Endothelial cell of umbilical vein (primary cell): ENCODE measurements at regions not wholly inside any gene's neighbourhood (a gene's known extent, or its start where the extent isn't known, plus 50 kb on each side); places are given as distances from the start of the nearest gene placed in this dataset.

Source experiments
- BruUV-seq: library from RNA; stranded (reverse); fragments of 400-500 nt; replicated peaks from 2 replicates; lab custom pipeline; 2021; lab: Mats Ljungman, UMichigan
- CTCF ChIA-PET: fragments of 300-600, 350-600 bp; sonication (Branson Sonifier 250); formaldehyde crosslinking; loops from one replicate; lab custom pipeline; 2021; ENCODE audit warnings: antibody characterized with exemption, inconsistent platforms; lab: Charles Lee
- POLR2A ChIA-PET: fragments of 300-600, 350-600 bp; sonication (Branson Sonifier 250); formaldehyde crosslinking; loops from one replicate; lab custom pipeline; 2021; ENCODE audit warnings: antibody characterized with exemption, inconsistent platforms; lab: Charles Lee
- DNase-seq: peaks from one replicate; pipeline ENCODE4 v3.0.0-alpha.2; 2011; ENCODE audit warnings: low read depth, low spot score
- FAIRE-seq: peaks from 2 replicates; lab custom pipeline; 2011; peaks lifted over from hg19 to GRCh38; lab: Jason Lieb, UNC
- H2AFZ ChIP-seq: 2 replicates; pipeline ENCODE4 v1.6.0; 2012; ENCODE audit warnings: low read depth, low read length, control low read depth, inconsistent platforms
- H3K27ac ChIP-seq: 2 replicates; pipeline ENCODE4 v1.5.1; 2011; ENCODE audit warnings: low read depth, mild to moderate bottlenecking, control low read depth, low read length, moderate library complexity; ENCODE audit not compliant: insufficient read depth
- H3K27me3 ChIP-seq, 2 experiments: 2 replicates each; pipeline versions ENCODE4 v1.6.0 to v1.6.1; 2011; ENCODE audit warnings: low read length in 2 of 2, mixed read lengths in 1 of 2; ENCODE audit not compliant: control insufficient read depth in 2 of 2, insufficient read depth in 2 of 2
- H3K36me3 ChIP-seq, 2 experiments: 2 replicates in 1 of 2; 3 replicates in 1 of 2; pipeline ENCODE4 v1.5.1; 2011; ENCODE audit warnings: low read length in 2 of 2, mild to moderate bottlenecking in 1 of 2, moderate library complexity in 1 of 2; ENCODE audit not compliant: control insufficient read depth in 2 of 2, insufficient read depth in 2 of 2; ENCODE audit errors: extremely low read depth in 1 of 2
- H3K4me1 ChIP-seq: 3 replicates; pipeline ENCODE4 v1.5.1; 2011; ENCODE audit warnings: mild to moderate bottlenecking, low read length; ENCODE audit not compliant: control insufficient read depth, insufficient read depth; ENCODE audit errors: extremely low read depth
- H3K4me2 ChIP-seq: 2 replicates; pipeline ENCODE4 v1.6.1; 2011; ENCODE audit warnings: low read length, control low read depth, mixed read lengths; ENCODE audit not compliant: insufficient read depth
- H3K4me3 ChIP-seq, 3 experiments: fragments of 200-600 bp in 1 of 3; sonication (generic), shearing (Covaris generic) in 1 of 3; replicated peaks in 1 of 3; 2 replicates each; pipeline ENCODE4 v1.5.1; 2011 to 2016; ENCODE audit warnings: control low read depth in 3 of 3, low read length in 3 of 3, mild to moderate bottlenecking in 2 of 3, inconsistent platforms in 1 of 3, low read depth in 1 of 3, moderate library complexity in 1 of 3; ENCODE audit not compliant: insufficient read depth in 1 of 3
- H3K79me2 ChIP-seq: 2 replicates; pipeline ENCODE4 v1.6.0; 2012; ENCODE audit warnings: low read length, inconsistent platforms; ENCODE audit not compliant: control insufficient read depth, insufficient read depth
- H3K9ac ChIP-seq: replicated peaks from 2 replicates; pipeline ENCODE3; 2011; ENCODE audit warnings: low read length, control low read depth; ENCODE audit not compliant: insufficient read depth; ENCODE audit errors: extremely low read depth
- H3K9me1 ChIP-seq: replicated peaks from 3 replicates; pipeline ENCODE4 v1.6.0; 2011; ENCODE audit warnings: mild to moderate bottlenecking, low read length; ENCODE audit not compliant: control insufficient read depth, insufficient read depth; ENCODE audit errors: extremely low read depth
- H3K9me3 ChIP-seq: replicated peaks from 2 replicates; pipeline ENCODE4 v1.5.1; 2012; ENCODE audit warnings: low read length, inconsistent platforms; ENCODE audit not compliant: control insufficient read depth, insufficient read depth
- H4K20me1 ChIP-seq: replicated peaks from 2 replicates; pipeline ENCODE3; 2011; ENCODE audit warnings: mild to moderate bottlenecking, low read length; ENCODE audit not compliant: control insufficient read depth, insufficient read depth; ENCODE audit errors: extremely low read depth
- EZH2 ChIP-seq: IDR thresholded peaks from 2 replicates; pipeline ENCODE4 v1.6.1; 2012; ENCODE audit warnings: borderline replicate concordance, low read depth, mild to moderate bottlenecking, moderate library complexity, low read length, inconsistent platforms; ENCODE audit not compliant: severe bottlenecking
- FOS ChIP-seq: IDR thresholded peaks from 2 replicates; pipeline ENCODE4 v1.6.1; 2011; ENCODE audit warnings: mild to moderate bottlenecking, low read length, moderate library complexity, borderline replicate concordance; ENCODE audit not compliant: insufficient read depth
- GATA2 ChIP-seq: IDR thresholded peaks from 2 replicates; pipeline ENCODE4 v1.7.0; 2011; ENCODE audit warnings: low read depth, mild to moderate bottlenecking, moderate library complexity, mixed read lengths, low read length; ENCODE audit not compliant: insufficient read length, insufficient read depth
- JUN ChIP-seq: IDR thresholded peaks from 2 replicates; pipeline ENCODE4 v1.6.1; 2011; ENCODE audit warnings: borderline replicate concordance, low read depth; ENCODE audit not compliant: insufficient read length, insufficient read depth
- MYC ChIP-seq: IDR thresholded peaks from one replicate; pipeline ENCODE4 v1.6.1; 2011; ENCODE audit warnings: mild to moderate bottlenecking, low read depth, low read length
- POLR2A ChIP-seq: IDR thresholded peaks from 2 replicates; pipeline ENCODE4 v1.6.1; 2012; ENCODE audit warnings: low read depth, mild to moderate bottlenecking, control low read depth, low read length
- POLR2AphosphoS5 ChIP-seq: IDR thresholded peaks from 2 replicates; pipeline ENCODE4 v1.6.1; 2012; ENCODE audit warnings: low read depth, mild to moderate bottlenecking, control low read depth, low read length, moderate library complexity; ENCODE audit not compliant: insufficient read depth
- dilution Hi-C: fragments of 300-500 bp; cut with MboI; formaldehyde crosslinking; loops from one replicate; pipeline ENCODE4 v1.15.0; 2019; ENCODE audit warnings: low sequenced_read_pairs; ENCODE audit not compliant: extremely low pct_ligation_motif_present
- intact Hi-C: fragments of 100-400 bp; cut with micrococcal nuclease; formaldehyde crosslinking; loops from one replicate; pipeline ENCODE4 v1.10.0; 2022
- TF ChIP-seq, protein P1 (sequence below): IDR thresholded peaks from 2 replicates; pipeline ENCODE4 v1.6.1; 2011; ENCODE audit not compliant: insufficient read depth, insufficient read length
- TF ChIP-seq, protein P2 (sequence below), 2 donors: IDR thresholded peaks; 1 replicate in 1 of 2; 2 replicates in 1 of 2; pipeline ENCODE4 v1.5.1; 2011; ENCODE audit warnings: low read length in 2 of 2, mild to moderate bottlenecking in 2 of 2, moderate library complexity in 2 of 2, control low read depth in 1 of 2, inconsistent platforms in 1 of 2, low read depth in 1 of 2; ENCODE audit not compliant: insufficient read depth in 1 of 2; ENCODE audit errors: extremely low read depth in 1 of 2

- no peak for TF ChIP-seq MYC
- TF ChIP-seq GATA2, result no peak
- no peak for TF ChIP-seq POLR2A
- TF ChIP-seq FOS, result no peak
- TF ChIP-seq EZH2, result no peak
- TF ChIP-seq POLR2AphosphoS5, result no peak
- TF ChIP-seq JUN, result no peak
- TF ChIP-seq, protein P1, sequence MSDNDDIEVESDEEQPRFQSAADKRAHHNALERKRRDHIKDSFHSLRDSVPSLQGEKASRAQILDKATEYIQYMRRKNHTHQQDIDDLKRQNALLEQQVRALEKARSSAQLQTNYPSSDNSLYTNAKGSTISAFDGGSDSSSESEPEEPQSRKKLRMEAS, result no peak
- TF ChIP-seq, protein P2, sequence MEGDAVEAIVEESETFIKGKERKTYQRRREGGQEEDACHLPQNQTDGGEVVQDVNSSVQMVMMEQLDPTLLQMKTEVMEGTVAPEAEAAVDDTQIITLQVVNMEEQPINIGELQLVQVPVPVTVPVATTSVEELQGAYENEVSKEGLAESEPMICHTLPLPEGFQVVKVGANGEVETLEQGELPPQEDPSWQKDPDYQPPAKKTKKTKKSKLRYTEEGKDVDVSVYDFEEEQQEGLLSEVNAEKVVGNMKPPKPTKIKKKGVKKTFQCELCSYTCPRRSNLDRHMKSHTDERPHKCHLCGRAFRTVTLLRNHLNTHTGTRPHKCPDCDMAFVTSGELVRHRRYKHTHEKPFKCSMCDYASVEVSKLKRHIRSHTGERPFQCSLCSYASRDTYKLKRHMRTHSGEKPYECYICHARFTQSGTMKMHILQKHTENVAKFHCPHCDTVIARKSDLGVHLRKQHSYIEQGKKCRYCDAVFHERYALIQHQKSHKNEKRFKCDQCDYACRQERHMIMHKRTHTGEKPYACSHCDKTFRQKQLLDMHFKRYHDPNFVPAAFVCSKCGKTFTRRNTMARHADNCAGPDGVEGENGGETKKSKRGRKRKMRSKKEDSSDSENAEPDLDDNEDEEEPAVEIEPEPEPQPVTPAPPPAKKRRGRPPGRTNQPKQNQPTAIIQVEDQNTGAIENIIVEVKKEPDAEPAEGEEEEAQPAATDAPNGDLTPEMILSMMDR (IDR thresholded peaks at IDR 0.05; ENCODE audit: extremely low read depth in 1 of 2, insufficient read depth in 1 of 2, low read depth in 1 of 2, low read length in 2 of 2), result no peak
- H3K27me3 ChIP-seq, result peaks cover 0 to 2% of the 10 kb centered on the region in 2 experiments
- H3K9me1 ChIP-seq, result no peaks in the 10 kb centered on the region
- H3K79me2 ChIP-seq, result no peaks in the 10 kb centered on the region
- H3K9ac ChIP-seq, result no peak overlapping the region
- dilution Hi-C loops (no loop called here), intact Hi-C loops (no loop called here)
- H4K20me1 ChIP-seq, result no peaks in the 10 kb centered on the region
- no peak overlapping the region for H3K4me2 ChIP-seq
- no peaks in the 10 kb centered on the region for H3K4me1 ChIP-seq
- H3K9me3 ChIP-seq, result no peaks in the 10 kb centered on the region
- no peaks in the 10 kb centered on the region for H3K36me3 ChIP-seq
- CTCF ChIA-PET, result no interaction called here
- H2AFZ ChIP-seq, result no peak overlapping the region
- no TSS peak for BruUV-seq
- H3K4me3 ChIP-seq, result no peak overlapping the region
- POLR2A ChIA-PET, result no interaction called here
- DNase-seq, result no peak
- FAIRE-seq, result no peak
- no peak overlapping the region for H3K27ac ChIP-seq
Measured at GRCh38 chr21:15282665-15283064, 217.9 kb upstream of the NRIP1 start.
